ENCODE measurements at regions not wholly inside any gene's neighbourhood (a gene's known extent, or its start where the extent isn't known, plus 50 kb on each side); places are given as distances from the start of the nearest gene placed in this dataset.

DNA sequence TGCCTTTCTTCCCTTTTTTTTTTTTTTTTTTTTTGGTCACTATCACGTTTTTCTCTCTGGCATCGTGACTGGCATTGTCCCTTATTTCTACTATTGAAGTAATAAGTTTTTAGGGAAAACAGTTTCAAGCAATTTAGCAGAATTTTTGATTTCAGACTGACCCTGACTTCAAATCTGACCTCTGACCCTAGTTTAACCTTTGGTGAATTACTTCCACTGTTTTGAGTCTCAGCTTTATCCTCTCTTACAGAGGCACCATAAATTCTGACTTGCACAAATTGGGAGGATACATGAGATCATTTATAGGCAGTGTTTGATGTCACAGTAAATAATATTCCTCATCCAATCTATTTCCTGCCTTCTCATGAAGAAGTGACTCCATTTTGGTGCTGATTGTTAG lies 187.0 kb downstream of the FASLG start:
- TF ChIP-seq, protein P1, sequence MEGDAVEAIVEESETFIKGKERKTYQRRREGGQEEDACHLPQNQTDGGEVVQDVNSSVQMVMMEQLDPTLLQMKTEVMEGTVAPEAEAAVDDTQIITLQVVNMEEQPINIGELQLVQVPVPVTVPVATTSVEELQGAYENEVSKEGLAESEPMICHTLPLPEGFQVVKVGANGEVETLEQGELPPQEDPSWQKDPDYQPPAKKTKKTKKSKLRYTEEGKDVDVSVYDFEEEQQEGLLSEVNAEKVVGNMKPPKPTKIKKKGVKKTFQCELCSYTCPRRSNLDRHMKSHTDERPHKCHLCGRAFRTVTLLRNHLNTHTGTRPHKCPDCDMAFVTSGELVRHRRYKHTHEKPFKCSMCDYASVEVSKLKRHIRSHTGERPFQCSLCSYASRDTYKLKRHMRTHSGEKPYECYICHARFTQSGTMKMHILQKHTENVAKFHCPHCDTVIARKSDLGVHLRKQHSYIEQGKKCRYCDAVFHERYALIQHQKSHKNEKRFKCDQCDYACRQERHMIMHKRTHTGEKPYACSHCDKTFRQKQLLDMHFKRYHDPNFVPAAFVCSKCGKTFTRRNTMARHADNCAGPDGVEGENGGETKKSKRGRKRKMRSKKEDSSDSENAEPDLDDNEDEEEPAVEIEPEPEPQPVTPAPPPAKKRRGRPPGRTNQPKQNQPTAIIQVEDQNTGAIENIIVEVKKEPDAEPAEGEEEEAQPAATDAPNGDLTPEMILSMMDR (IDR thresholded peaks at IDR 0.05; ENCODE audit: low read length) = no peak
- no peak for TF ChIP-seq EZH2 (IDR thresholded peaks at IDR 0.05; ENCODE audit: borderline replicate concordance, low read length)
